Kidney (tissue), 13 donors: ENCODE measurements at regions not wholly inside any gene's neighbourhood (a gene's known extent, or its start where the extent isn't known, plus 50 kb on each side); places are given as distances from the start of the nearest gene placed in this dataset.

Source experiments
- DNase-seq, 5 donors: peaks; one replicate each; pipeline ENCODE4 v3.0.0-alpha.2; 2013 to 2020
- FAIRE-seq: peaks from 2 replicates; lab custom pipeline; 2012; peaks lifted over from hg19 to GRCh38; lab: Jason Lieb, UNC
- H3K27ac ChIP-seq, 2 donors: one replicate each; pipeline ENCODE4 v1.7.0; 2013; ENCODE audit warnings: low read depth in 2 of 2, low read length in 2 of 2, inconsistent platforms in 1 of 2
- H3K27me3 ChIP-seq: one replicate; pipeline ENCODE4 v1.7.1; 2013; ENCODE audit warnings: low read length, inconsistent platforms; ENCODE audit not compliant: control insufficient read depth, insufficient read depth
- H3K36me3 ChIP-seq, 3 donors: one replicate each; pipeline versions ENCODE4 v1.7.0 to v1.7.1; 2013; ENCODE audit warnings: low read length in 3 of 3, control low read depth in 1 of 3, inconsistent platforms in 1 of 3; ENCODE audit not compliant: insufficient read depth in 3 of 3, control insufficient read depth in 2 of 3
- H3K4me1 ChIP-seq, 3 donors: one replicate each; pipeline versions ENCODE4 v1.7.0 to v1.7.1; 2013; ENCODE audit warnings: low read length in 3 of 3, inconsistent platforms in 1 of 3, low read depth in 1 of 3; ENCODE audit not compliant: control insufficient read depth in 2 of 3, insufficient read depth in 2 of 3
- H3K4me3 ChIP-seq, 3 donors: one replicate each; pipeline versions ENCODE4 v1.7.0 to v1.8.1; 2013; ENCODE audit warnings: low read length in 3 of 3, control low read depth in 1 of 3, inconsistent platforms in 1 of 3
- H3K9ac ChIP-seq, 3 donors: one replicate each; pipeline versions ENCODE4 v1.7.0 to v1.7.1; 2013; ENCODE audit warnings: low read length in 3 of 3, control low read depth in 1 of 3, inconsistent platforms in 1 of 3
- H3K9me3 ChIP-seq, 3 donors: one replicate each; pipeline versions ENCODE4 v1.7.0 to v1.7.1; 2013; ENCODE audit warnings: low read length in 3 of 3, control low read depth in 1 of 3, inconsistent platforms in 1 of 3; ENCODE audit not compliant: control insufficient read depth in 2 of 3, insufficient read depth in 1 of 3
- intact Hi-C: fragments of 100-400 bp; cut with DNase I; formaldehyde crosslinking; loops from one replicate; pipeline ENCODE4 v1.11.1; 2022
- TF ChIP-seq, protein P1 (sequence below): IDR thresholded peaks from 3 replicates; pipeline ENCODE4 v1.5.1; 2012; ENCODE audit warnings: mild to moderate bottlenecking, moderate library complexity, borderline replicate concordance; ENCODE audit not compliant: insufficient read depth; ENCODE audit errors: extremely low read depth
- donor health status: control.
- donor health status: control.
- donor health status: control.
- donor health status: control.
- donor health status: control.
- donor health status: DM: yes; HTN: yes; CAD: no.
- donor health status: Normal renal cell carcinoma (clear cell type).

DNA sequence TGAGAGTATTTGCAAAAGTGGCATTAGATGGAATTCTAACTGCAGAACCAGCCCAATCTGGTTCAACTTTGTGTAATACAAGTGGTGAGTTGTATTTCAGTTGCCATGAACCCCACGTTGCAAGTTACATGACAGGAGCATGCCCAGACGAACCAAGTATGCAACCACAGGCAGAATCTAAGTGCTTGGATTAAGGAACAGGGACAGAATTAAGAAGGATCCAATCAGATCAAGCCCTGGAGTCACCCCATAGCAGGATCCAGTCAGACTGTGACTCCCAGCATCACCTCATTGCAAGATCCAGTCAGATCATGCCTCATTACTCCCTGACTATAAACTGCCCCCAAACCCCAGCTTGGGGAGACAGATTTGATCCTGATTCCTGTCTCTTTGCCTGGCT lies 388.7 kb upstream of the NRP1 start:
- Histone ChIP-seq H3K4me1 (no peaks in the 10 kb centered on the region), H3K27ac (no peak overlapping the region), H3K9ac (no peak overlapping the region), H3K4me3 (no peak overlapping the region), H3K9me3 (peaks cover 0 to 5% (median 2%) of the 10 kb centered on the region in 3 donors), H3K27me3 (no peaks in the 10 kb centered on the region), H3K36me3 (no peaks in the 10 kb centered on the region)
- intact Hi-C loops, result no loop called here
- no peak for FAIRE-seq
- TF ChIP-seq, protein P1, sequence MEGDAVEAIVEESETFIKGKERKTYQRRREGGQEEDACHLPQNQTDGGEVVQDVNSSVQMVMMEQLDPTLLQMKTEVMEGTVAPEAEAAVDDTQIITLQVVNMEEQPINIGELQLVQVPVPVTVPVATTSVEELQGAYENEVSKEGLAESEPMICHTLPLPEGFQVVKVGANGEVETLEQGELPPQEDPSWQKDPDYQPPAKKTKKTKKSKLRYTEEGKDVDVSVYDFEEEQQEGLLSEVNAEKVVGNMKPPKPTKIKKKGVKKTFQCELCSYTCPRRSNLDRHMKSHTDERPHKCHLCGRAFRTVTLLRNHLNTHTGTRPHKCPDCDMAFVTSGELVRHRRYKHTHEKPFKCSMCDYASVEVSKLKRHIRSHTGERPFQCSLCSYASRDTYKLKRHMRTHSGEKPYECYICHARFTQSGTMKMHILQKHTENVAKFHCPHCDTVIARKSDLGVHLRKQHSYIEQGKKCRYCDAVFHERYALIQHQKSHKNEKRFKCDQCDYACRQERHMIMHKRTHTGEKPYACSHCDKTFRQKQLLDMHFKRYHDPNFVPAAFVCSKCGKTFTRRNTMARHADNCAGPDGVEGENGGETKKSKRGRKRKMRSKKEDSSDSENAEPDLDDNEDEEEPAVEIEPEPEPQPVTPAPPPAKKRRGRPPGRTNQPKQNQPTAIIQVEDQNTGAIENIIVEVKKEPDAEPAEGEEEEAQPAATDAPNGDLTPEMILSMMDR, result no peak
- DNase-seq, result no peak

DNA sequence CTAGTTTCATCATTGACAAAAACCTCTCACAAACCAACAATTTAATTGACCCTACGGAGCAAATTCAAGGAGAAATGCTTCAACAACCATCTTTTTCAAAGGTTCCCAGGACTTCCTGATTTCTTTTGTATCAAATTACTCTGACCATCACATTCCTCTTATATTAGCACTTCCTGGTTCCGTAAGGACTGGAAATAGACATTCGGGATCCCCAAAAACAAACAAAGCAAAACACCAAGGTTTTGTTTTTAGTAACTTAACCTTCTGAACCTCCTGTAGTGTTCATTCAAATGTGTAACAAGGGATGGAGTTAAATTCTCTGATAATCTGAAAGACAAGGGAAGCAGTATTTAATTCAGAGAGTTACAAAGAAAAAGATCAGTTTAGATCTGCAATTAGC lies 387.6 kb upstream of the NRP1 start:
- Histone ChIP-seq H3K4me3 (no peak overlapping the region), H3K9ac (no peak overlapping the region), H3K9me3 (no peaks in the 10 kb centered on the region), H3K36me3 (no peaks in the 10 kb centered on the region), H3K27me3 (no peaks in the 10 kb centered on the region), H3K27ac (peak overlapping the region in 1 of 2 donors; percentile 15), H3K4me1 (no peaks in the 10 kb centered on the region)
- DNase-seq (peak in 2 of 5 donors; percentile 44 to 46), FAIRE-seq (no peak)
- intact Hi-C loops, result no loop called here
- TF ChIP-seq, protein P1, result no peak

GRCh38 chr10:33721509-33721908 lies 387.0 kb upstream of the NRP1 start:
- Histone ChIP-seq H3K9ac (no peak overlapping the region), H3K36me3 (no peaks in the 10 kb centered on the region), H3K4me1 (no peaks in the 10 kb centered on the region), H3K9me3 (no peaks in the 10 kb centered on the region), H3K27me3 (no peaks in the 10 kb centered on the region), H3K4me3 (no peak overlapping the region), H3K27ac (no peak overlapping the region)
- TF ChIP-seq, protein P1, result no peak
- no peak for FAIRE-seq
- no peak for DNase-seq
- intact Hi-C loops, result no loop called here

DNA sequence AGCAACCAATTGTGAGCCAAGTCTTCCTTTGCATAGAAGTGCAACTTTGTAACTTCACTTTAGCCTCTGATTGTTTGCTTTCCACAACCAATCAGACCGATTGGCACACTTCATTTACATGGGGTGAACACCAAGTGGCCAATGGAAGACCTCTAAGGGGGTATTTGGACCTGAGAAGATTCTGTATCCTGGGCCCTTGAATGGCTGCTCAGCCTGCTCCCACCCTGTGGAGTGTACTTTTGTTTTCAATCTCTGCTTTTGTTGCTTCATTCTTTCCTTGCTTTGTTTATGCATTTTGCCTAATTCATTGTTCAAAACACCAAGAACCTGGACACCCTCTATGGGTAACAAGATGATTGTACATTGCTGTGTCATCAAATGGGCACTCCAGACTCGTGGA lies 385.7 kb upstream of the NRP1 start:
- no peak overlapping the region for H3K9ac ChIP-seq
- no peak overlapping the region for H3K4me3 ChIP-seq
- no peaks in the 10 kb centered on the region for H3K9me3 ChIP-seq
- no peak for DNase-seq
- H3K27me3 ChIP-seq, result no peaks in the 10 kb centered on the region
- no peaks in the 10 kb centered on the region for H3K36me3 ChIP-seq
- intact Hi-C loops, result no loop called here
- TF ChIP-seq, protein P1, result no peak
- H3K27ac ChIP-seq, result no peak overlapping the region
- H3K4me1 ChIP-seq, result peaks cover 0 to 3% (median 0%) of the 10 kb centered on the region in 3 donors
- FAIRE-seq, result no peak
